ENCODE measurements at regions not wholly inside any gene's neighbourhood (a gene's known extent, or its start where the extent isn't known, plus 50 kb on each side); places are given as distances from the start of the nearest gene placed in this dataset.

DNA sequence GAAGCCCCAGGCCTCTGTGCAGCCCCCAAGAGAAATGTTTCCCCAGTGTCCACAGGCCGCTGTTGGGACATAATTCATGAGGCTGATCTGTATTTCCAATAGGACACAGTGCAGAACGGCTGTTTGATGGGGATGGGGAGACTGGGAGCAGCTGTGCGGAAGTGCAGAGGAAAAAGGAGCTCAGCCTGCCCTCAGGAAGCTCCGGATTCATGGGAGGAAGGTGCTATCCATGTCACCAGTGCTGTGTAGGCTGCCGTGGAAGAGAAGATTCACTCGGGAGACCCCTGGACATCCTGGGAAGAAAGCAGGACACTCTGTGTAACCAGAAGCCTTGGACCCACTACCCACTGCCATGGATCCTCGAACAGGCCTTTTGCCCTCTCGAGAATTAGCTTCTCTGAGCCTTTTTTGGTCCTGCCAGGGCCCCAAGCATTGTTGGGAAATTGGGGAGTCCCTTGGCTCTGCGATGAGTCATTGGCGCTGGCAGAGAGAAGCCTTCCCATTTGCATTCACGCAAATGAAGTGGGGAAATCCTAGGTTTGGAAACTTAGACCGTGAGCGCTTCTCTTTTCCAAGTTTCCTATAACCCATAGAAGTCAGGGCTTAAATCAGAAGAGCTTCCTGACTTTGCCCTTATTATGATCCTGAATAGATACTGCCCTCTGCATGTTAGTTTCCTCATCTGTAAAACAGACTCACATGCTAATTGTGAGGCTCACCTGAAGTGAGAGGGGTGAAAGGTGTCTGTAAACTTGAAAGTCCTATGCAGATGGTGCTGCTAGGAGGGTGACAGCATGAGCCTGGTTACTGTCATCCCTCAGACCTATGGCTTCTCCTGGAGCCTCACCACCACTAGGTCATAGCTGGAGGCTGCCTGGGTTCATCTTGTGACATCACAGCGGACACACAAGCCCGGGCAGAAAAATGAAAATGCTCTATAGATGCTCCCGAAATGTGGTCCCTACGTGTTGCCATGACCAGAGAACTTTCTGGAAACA is 229.2 kb upstream of the B3GAT1 start:
- no peak for DNase-seq
- TF ChIP-seq POLR2A (IDR thresholded peaks at IDR 0.05; ENCODE audit: low read length), result no peak
- no peak for TF ChIP-seq GATA1 (IDR thresholded peaks at IDR 0.05; ENCODE audit: low read depth, low read length)

DNA sequence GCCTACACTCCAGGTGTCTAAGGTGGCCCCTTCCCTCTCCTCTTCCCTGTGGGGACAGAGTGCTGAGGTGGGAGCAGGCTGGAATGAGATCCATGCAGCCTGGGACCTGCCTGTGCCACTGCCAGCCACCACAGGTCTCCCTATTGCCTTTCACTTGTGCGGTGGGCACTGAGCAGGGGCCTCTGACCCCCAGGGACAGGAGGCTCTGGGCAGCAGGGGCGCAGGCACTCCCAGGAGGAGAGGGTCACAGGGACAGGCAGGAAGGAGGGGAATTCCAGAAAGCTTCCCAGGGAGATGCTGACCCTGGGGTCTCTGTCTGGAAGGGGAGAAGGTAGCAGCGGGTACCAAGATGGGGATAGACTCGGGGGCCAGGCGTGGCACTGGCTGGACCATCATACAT is 228.5 kb upstream of the B3GAT1 start:
- TF ChIP-seq POLR2A (IDR thresholded peaks at IDR 0.05; ENCODE audit: low read length) (no peak), GATA1 (IDR thresholded peaks at IDR 0.05; ENCODE audit: low read depth, low read length) (no peak)

DNA sequence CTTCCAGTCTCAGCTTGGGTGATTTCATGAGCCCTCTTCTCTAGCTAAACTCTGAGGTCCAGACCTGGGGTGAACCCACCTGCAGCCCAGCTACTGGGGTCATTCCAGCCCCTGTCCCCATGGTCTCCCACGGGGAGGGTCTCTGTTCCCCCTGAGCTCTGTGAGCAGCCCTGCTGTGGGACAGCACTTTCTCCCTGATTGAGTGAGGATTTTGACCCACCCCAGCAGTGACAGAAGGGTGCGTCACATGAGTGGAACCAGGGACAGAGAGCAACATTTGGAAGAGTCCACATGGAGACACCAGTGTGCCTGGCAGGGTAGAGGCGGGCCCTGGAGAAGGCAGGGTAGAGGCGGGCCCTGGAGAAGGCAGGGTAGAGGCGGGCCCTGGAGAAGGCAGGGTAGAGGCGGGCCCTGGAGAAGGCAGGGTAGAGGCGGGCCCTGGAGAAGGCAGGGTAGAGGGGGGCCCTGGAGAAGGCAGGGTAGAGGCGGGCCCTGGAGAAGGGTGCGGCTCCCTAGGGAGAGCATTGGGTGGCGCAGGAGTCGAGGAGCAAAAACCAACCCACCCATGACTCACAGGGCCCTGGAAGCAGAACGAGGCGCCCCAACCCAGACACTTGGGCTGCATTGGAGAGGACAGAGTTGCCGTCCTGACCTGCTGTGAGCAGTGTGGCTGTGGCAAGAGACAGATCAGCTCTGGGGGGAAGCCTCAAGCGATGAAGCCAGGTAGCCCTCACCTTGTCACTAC is 227.7 kb upstream of the B3GAT1 start:
- no peak for DNase-seq
- no peak for TF ChIP-seq GATA1 (IDR thresholded peaks at IDR 0.05; ENCODE audit: low read depth, low read length)
- TF ChIP-seq POLR2A (IDR thresholded peaks at IDR 0.05; ENCODE audit: low read length), result no peak

More for the DNA sequence above, 228.5 kb upstream of the B3GAT1 start:
- DNase-seq, result no peak

DNA sequence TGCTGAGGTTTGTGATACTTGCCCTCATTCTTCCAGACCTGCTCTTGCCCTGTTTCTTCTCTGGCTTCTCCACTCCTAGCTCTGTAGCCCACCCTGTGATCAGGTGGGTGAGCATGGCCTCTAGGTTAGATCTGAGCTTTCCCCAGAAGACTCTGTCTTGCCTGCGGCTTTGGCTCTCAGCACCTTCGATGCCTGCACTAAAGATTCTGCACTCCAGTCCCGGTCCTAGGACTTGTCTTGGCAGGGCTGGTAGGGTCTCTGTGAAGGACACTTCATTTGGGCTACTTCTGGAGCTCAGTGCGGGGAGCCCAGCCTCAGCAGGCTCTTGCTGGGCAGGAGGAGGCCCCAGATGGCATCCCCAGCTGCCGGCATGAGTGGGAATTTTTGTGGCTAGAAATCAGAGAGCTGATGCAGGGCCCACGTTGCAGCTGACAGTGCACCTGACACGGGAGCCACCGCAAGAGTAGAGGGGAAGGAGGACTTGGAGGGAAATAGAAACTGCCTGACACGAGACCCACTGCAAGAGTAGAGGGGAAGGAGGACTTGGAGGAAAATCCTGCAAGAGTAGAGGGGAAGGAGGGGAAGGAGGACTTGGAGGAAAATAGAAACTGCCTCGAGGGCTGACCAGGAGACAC is 226.9 kb upstream of the B3GAT1 start:
- TF ChIP-seq POLR2A (IDR thresholded peaks at IDR 0.05; ENCODE audit: low read length) (no peak), GATA1 (IDR thresholded peaks at IDR 0.05; ENCODE audit: low read depth, low read length) (no peak)
- no peak for DNase-seq

DNA sequence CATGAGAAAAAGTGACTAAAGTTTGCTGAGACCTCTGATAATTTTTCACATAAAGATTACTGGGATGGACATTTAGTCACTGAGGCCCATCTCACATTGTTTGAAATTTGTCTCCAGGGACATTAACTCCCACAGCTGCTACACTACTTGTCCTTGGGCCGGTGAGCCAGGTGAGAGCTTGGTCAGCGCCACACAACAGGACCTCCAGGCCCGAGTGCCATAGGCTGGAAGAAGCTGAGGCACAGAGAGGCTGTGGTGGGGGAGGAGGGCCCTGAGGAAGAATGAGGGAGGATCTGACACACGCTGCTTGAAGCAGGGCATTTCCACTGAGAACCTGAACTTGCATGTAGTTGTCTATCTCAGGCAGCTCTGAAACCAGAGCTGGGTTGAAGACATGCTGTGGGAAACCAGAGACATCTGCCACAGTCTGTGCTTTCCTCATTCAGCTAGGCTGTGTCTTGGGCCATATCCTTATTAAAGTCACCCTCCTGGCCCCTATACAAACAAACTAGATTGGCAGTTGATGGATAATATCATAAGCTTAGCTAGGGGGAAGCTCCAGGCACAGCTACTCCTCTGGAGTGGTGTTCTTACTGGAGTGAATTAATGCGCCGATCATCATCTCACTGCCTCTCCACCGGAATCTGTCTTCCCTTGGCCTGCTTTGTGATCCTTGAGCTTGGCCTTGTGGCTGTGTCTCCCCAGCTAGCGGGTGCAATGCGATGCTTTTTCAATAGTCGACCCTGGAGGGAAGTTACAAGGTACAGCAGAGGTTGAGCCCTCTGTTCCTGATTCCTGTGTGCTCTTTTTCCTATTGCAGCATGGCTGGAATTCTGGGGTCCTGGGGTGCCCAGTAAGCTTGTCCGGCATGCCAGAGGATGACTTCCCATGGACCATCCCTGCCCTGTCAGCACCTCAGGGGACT is 225.3 kb upstream of the B3GAT1 start:
- TF ChIP-seq GATA1 (IDR thresholded peaks at IDR 0.05; ENCODE audit: low read depth, low read length) (no peak), POLR2A (IDR thresholded peaks at IDR 0.05; ENCODE audit: low read length) (no peak)
- no peak for DNase-seq

DNA sequence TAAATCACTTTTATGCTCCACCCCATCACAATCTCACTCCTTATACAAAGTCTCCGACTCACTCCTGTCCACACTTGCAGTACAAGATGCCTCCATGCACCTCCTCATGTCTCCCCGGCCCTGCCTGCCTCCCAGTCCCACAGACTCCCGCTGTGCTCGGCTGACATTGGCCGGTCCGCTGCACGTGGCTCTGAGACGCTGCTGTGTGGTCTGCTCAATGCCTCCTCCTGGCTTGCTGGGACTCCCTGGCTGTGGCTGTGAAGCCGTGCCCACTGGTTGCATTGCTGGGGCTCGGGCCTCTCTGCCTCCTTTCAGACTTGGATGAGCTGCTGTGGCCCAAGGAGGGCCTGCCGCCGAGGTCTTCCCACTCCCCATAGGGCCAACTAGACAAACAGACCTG is 224.0 kb upstream of the B3GAT1 start:
- TF ChIP-seq POLR2A (IDR thresholded peaks at IDR 0.05; ENCODE audit: low read length), result no peak
- TF ChIP-seq GATA1 (IDR thresholded peaks at IDR 0.05; ENCODE audit: low read depth, low read length), result no peak
- no peak for DNase-seq

DNA sequence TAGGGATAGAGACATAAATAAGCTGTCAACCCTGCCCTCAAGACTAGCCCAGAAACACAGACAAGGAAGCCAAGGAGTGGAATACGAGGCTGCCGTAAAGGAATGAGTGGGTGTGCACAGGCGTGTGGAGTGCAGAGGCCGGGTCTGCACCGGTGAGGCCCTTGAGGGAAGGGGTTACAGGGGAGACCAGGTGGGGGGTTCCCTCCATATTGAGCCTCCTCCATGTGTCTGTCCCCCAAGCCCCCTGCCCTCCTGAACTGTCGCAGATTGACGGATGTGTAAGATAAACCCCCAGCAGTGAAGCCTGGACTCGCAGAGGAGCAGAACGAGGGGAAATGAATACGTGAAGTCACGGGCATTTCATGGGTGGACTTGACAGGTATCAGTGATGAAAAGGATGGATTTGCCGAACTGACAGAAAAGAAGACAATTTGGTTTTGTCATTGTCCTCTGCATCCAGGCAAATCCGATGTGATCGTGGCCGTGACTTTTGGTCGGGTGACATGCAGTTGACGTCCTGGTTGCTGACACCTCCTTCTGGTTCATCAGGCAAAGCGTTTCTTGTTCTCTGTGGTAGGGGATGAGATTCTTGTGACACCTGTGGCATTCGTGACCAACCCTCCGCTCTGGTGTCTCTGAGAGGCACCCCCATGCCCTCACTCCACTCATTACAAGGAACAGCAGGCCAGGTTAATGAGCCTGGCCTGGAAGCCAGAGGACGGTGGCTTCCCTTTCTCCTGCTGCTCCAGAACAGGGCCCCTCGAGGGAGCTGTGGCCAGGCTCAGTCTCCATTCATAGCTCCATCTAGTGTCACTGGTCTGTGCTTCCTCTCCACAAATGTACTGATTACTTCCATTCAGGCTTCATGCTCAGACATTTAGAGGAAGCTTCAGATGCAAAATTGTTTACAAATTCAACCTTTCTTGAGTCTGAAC is 223.1 kb upstream of the B3GAT1 start:
- TF ChIP-seq POLR2A (IDR thresholded peaks at IDR 0.05; ENCODE audit: low read length) (no peak), GATA1 (IDR thresholded peaks at IDR 0.05; ENCODE audit: low read depth, low read length) (no peak)
- DNase-seq, result no peak

DNA sequence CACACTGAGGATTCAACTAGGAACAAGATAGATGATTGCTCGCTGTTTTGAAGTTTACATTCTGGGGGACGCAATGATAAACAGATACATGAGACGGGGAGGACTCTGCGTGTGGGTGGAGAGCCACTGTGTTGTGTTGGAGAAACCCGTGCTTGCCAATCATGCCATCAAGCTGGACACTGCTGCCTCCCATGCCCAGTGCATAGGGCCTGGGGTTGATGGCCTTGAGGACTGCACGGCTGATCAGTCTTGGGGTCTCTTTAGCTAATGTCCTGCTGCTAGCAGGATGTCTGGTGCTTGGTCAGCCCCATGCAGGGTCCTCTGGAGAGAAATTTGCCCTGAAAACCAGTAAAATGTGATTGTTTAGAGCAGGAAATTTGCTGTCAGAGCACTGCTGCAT is 221.2 kb upstream of the B3GAT1 start:
- TF ChIP-seq POLR2A (IDR thresholded peaks at IDR 0.05; ENCODE audit: low read length) (no peak), GATA1 (IDR thresholded peaks at IDR 0.05; ENCODE audit: low read depth, low read length) (no peak)
- DNase-seq, result no peak

DNA sequence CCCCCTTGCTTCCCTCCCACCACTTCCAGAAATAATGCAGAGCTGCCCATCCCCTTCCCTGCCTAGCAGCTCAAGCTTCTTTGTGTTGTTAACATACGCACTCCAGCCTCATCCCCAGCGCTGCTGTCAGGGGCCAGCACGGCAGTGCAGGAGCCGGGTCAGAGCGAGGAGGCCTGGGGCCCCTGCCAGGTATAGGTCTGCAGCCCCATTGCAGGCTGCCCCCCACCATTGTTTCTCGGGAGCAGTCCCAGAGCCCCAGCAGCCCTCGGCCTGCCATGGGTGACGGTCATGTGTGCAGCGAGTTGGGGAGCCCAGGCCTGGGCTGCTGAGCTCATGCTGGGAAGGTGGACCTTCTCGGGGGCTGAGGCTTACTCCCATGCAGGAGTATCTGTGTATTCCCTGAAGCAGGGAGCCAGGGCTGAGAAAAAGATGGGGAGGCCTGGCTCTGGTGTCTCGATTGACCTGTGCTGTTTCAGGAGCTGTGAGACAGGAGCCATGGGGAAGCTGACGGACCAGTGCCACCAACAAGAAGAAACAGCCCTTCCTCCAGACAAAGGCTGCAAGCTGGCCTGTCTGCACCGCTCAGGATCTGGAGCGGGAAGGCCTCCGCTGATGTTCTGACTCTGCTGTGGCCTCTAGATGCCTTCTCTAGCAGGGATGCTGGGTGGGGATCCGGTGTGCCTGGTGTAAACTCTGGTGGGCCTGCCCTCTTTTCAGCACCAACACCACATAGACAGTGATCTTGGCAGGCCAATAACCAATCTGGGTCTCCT is 220.5 kb upstream of the B3GAT1 start:
- no peak for DNase-seq
- TF ChIP-seq GATA1 (IDR thresholded peaks at IDR 0.05; ENCODE audit: low read depth, low read length) (no peak), POLR2A (IDR thresholded peaks at IDR 0.05; ENCODE audit: low read length) (no peak)

DNA sequence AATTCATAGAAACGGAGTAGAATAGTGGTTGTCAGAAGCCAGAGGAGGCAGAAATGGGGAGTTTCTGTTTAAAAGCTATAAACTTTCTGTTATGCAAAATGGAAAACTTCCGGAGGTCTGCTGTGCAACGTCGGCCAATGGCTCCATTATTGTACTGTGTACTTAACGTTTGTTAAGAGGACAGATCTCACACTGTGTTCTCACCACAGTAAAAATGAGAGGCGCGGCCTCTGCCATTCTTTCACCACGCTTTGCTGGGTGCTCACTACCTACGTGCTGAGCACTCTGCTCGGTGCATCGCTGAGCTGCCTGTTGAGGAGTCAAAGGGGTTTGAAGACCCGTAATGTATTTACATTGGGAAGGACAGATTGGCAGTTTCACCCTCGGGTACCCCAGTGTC is 218.8 kb upstream of the B3GAT1 start:
- DNase-seq, result no peak

DNA sequence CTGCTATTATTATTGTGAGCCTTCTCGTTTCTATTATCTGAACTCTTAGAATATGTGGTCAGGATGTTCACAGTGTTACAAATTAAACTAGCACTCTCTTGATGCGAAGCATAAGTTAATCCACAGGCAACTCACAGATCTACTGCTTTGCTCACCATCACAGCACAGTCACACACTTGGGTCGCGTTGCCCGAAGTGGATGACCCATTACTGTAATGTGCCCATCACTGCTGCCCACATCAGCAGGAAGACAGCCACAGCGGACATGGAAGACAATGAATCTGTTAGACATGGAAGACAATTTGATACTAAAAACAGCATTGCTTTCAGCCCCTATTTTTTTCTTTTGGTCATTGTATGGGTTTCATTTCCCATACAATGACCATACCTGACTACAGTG is 216.4 kb upstream of the B3GAT1 start:
- TF ChIP-seq POLR2A (IDR thresholded peaks at IDR 0.05; ENCODE audit: low read length), result no peak
- TF ChIP-seq GATA1 (IDR thresholded peaks at IDR 0.05; ENCODE audit: low read depth, low read length), result no peak

More for the DNA sequence above, 218.8 kb upstream of the B3GAT1 start:
- TF ChIP-seq GATA1 (IDR thresholded peaks at IDR 0.05; ENCODE audit: low read depth, low read length) (no peak), POLR2A (IDR thresholded peaks at IDR 0.05; ENCODE audit: low read length) (no peak)

More for the DNA sequence above, 216.4 kb upstream of the B3GAT1 start:
- DNase-seq, result no peak
